ENCODE measurements at regions not wholly inside any gene's neighbourhood (a gene's known extent, or its start where the extent isn't known, plus 50 kb on each side); places are given as distances from the start of the nearest gene placed in this dataset.

DNA sequence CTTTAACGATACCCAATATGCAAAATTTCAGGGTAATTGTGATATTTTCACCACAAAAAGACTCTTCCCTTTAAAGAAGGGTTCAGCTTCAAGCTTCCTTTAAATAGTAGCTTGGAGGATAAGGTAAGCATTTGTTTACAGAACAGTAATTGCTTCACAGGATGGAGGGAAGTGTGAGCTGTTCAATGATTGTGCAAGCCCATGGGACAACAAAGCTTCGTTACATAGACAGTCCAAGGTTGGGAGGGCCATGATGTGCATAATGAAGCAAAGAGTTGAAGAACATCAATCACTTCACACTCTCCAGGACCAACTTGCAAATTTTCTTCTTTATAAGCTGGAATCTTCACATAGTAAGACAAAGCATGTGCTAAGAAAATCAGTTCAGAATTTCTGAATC lies 145.0 kb upstream of the ASIC2 start:
- H3K27me3 ChIP-seq = no peaks in the 10 kb centered on the region
- H3K4me3 ChIP-seq = no peak overlapping the region
- H3K4me1 ChIP-seq = no peaks in the 10 kb centered on the region
- no peaks in the 10 kb centered on the region for H3K36me3 ChIP-seq
- ATAC-seq = no peak
- no peak overlapping the region for H3K27ac ChIP-seq
- intact Hi-C loops (cut with DNase I) = no loop called here
- no peak for DNase-seq
- TF ChIP-seq, protein P1, sequence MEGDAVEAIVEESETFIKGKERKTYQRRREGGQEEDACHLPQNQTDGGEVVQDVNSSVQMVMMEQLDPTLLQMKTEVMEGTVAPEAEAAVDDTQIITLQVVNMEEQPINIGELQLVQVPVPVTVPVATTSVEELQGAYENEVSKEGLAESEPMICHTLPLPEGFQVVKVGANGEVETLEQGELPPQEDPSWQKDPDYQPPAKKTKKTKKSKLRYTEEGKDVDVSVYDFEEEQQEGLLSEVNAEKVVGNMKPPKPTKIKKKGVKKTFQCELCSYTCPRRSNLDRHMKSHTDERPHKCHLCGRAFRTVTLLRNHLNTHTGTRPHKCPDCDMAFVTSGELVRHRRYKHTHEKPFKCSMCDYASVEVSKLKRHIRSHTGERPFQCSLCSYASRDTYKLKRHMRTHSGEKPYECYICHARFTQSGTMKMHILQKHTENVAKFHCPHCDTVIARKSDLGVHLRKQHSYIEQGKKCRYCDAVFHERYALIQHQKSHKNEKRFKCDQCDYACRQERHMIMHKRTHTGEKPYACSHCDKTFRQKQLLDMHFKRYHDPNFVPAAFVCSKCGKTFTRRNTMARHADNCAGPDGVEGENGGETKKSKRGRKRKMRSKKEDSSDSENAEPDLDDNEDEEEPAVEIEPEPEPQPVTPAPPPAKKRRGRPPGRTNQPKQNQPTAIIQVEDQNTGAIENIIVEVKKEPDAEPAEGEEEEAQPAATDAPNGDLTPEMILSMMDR (IDR thresholded peaks at IDR 0.05) = no peak
- no peaks in the 10 kb centered on the region for H3K9me3 ChIP-seq

DNA sequence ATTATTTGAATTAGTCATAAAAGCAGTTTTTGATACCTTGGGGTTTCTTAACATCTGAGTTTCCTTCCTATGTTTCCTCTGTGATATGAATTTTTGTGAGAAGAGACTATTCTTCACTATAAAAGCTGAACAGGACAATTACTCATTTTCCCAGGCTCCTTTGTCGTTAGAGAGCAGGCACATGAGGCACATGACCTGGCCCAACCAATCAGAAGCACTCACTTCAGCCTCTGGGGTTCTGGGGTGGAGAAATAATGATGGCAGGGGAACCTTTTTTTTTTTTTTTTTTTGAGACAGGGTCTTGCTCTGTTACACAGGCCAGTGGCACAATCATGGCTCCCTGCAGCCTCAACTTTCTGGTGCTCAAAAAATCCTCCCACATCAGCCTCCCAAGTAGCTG lies 145.5 kb upstream of the ASIC2 start:
- Histone ChIP-seq H3K4me3 (no peak overlapping the region), H3K9me3 (no peaks in the 10 kb centered on the region), H3K4me1 (no peaks in the 10 kb centered on the region), H3K27ac (no peak overlapping the region), H3K27me3 (no peaks in the 10 kb centered on the region), H3K36me3 (no peaks in the 10 kb centered on the region)
- intact Hi-C loops (cut with DNase I) = no loop called here
- ATAC-seq (no peak), DNase-seq (no peak)
- TF ChIP-seq, protein P1 (IDR thresholded peaks at IDR 0.05) = no peak

DNA sequence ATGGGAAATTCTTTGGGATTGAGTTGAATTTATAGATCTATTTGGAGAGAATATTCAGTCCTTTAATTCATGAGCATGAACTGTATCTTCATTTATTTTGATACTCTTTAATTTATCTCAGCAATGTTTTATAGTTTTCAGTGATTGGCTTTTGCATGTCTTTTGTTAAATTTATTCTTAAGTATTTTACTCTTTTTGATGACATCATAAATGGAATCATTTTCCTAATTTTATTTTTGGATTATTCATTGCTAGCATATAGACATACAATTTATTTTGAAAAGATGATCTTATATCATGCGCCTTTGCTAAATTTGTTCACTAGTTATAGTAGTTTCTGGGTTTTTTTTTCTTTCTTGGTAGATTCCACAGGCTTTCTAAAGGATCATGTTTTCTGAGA lies 149.2 kb upstream of the ASIC2 start:
- ATAC-seq (no peak), DNase-seq (no peak)
- H3K4me3 ChIP-seq = no peak overlapping the region
- H3K27me3 ChIP-seq = no peaks in the 10 kb centered on the region
- H3K9me3 ChIP-seq = peaks cover 0 to 3% of the 10 kb centered on the region in 2 donors
- TF ChIP-seq, protein P1 (IDR thresholded peaks at IDR 0.05) = no peak
- no peaks in the 10 kb centered on the region for H3K36me3 ChIP-seq
- intact Hi-C loops (cut with DNase I) = no loop called here
- H3K4me1 ChIP-seq = no peaks in the 10 kb centered on the region
- H3K27ac ChIP-seq = no peak overlapping the region

DNA sequence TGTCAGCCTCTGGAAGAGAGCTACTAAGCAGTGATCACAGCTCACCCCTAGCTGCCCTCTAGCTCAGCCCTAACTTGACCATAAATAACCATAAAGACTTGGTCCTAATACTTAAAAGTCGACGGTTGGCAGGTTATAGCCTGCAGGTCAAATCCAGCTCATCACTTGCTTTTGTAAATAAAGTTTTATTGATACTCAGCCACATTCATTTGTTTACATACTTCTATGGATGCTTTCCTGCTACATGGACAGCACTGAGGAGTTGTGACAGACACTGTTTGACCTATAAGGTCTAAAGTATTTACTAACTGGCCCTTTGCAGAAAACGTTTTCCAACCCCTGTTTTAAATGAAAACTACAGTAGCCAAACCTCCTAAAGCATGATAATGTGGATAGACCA lies 151.6 kb upstream of the ASIC2 start:
- Histone ChIP-seq H3K27me3 (no peaks in the 10 kb centered on the region), H3K4me3 (no peak overlapping the region), H3K9me3 (peaks cover 0 to 8% of the 10 kb centered on the region in 2 donors), H3K4me1 (no peaks in the 10 kb centered on the region), H3K27ac (no peak overlapping the region), H3K36me3 (no peaks in the 10 kb centered on the region)
- intact Hi-C loops (cut with DNase I) = no loop called here
- ATAC-seq = no peak
- no peak for DNase-seq
- TF ChIP-seq, protein P1 (IDR thresholded peaks at IDR 0.05) = no peak

DNA sequence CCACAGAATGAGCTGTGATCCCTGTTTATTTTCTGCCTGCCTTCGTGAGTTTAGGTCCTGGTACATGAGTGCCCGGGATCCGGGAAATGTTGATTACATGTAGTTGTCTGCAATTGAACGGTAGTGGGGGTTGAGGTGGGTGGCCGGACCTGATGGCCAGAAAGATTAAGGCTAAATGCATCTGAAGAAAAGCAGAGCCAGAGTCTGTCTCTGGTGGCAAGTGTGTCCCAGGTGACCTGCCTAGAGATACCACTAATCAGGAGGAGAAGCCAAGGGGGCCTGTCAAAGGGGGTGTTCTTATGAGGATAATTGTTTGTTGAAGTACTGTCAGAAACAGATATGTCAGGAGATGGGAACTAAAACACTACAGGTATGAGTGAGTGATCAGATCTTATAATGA lies 154.0 kb upstream of the ASIC2 start:
- no peak for ATAC-seq
- intact Hi-C loops (cut with DNase I) = no loop called here

More for the DNA sequence above, 154.0 kb upstream of the ASIC2 start:
- Histone ChIP-seq H3K27ac (no peak overlapping the region), H3K9me3 (peaks cover 0 to 8% of the 10 kb centered on the region in 2 donors), H3K36me3 (no peaks in the 10 kb centered on the region), H3K27me3 (no peaks in the 10 kb centered on the region), H3K4me3 (no peak overlapping the region), H3K4me1 (no peaks in the 10 kb centered on the region)
- DNase-seq = no peak
- TF ChIP-seq, protein P1 (IDR thresholded peaks at IDR 0.05) = no peak

All from left lung (tissue), 4 donors.